ENCODE measurements at regions not wholly inside any gene's neighbourhood (a gene's known extent, or its start where the extent isn't known, plus 50 kb on each side); places are given as distances from the start of the nearest gene placed in this dataset.

GRCh38 chr13:68506888-68507551 lies 1276.9 kb upstream of the PCDH9 start:
- no peak for DNase-seq (ENCODE audit: low read depth)

GRCh38 chr13:68490594-68490993 lies 1260.5 kb upstream of the PCDH9 start:
- DNase-seq (ENCODE audit: low read depth), result no peak

GRCh38 chr13:68481130-68481529 lies 1251.0 kb upstream of the PCDH9 start:
- DNase-seq (ENCODE audit: low read depth), result no peak

GRCh38 chr13:68473834-68474326 lies 1243.7 kb upstream of the PCDH9 start:
- no peak for DNase-seq (ENCODE audit: low read depth)

GRCh38 chr13:68467160-68467559 lies 1237.0 kb upstream of the PCDH9 start:
- no peak for DNase-seq (ENCODE audit: low read depth)

- no peak for DNase-seq (ENCODE audit: low read depth)
These were observed 1210.7 kb upstream of the PCDH9 start for GRCh38 chr13:68440874-68441273.

- DNase-seq (ENCODE audit: low read depth), result peak; percentile 35
These were observed 1209.7 kb upstream of the PCDH9 start for GRCh38 chr13:68439817-68440216.

- no peak for DNase-seq (ENCODE audit: low read depth)
These were observed 1198.2 kb upstream of the PCDH9 start for GRCh38 chr13:68428292-68428691.

- DNase-seq (ENCODE audit: low read depth), result no peak
These were observed 1187.7 kb upstream of the PCDH9 start for GRCh38 chr13:68417801-68418200.

GRCh38 chr13:68410007-68410406 lies 1179.9 kb upstream of the PCDH9 start:
- no peak for DNase-seq (ENCODE audit: low read depth)

GRCh38 chr13:68390987-68391386 lies 1160.9 kb upstream of the PCDH9 start:
- DNase-seq (ENCODE audit: low read depth), result no peak

- no peak for DNase-seq (ENCODE audit: low read depth)
These were observed 1156.7 kb upstream of the PCDH9 start for GRCh38 chr13:68386808-68387207.

- DNase-seq (ENCODE audit: low read depth), result no peak
These were observed 1150.2 kb upstream of the PCDH9 start for GRCh38 chr13:68380041-68380973.

- no peak for DNase-seq (ENCODE audit: low read depth)
These were observed 1148.2 kb upstream of the PCDH9 start for GRCh38 chr13:68378294-68378693.

GRCh38 chr13:68375004-68375403 lies 1144.9 kb upstream of the PCDH9 start:
- no peak for DNase-seq (ENCODE audit: low read depth)

GRCh38 chr13:68369739-68370138 lies 1139.6 kb upstream of the PCDH9 start:
- DNase-seq (ENCODE audit: low read depth), result no peak

GRCh38 chr13:68368922-68369321 lies 1138.8 kb upstream of the PCDH9 start:
- DNase-seq (ENCODE audit: low read depth), result no peak

- no peak for DNase-seq (ENCODE audit: low read depth)
These were observed 1129.0 kb upstream of the PCDH9 start for GRCh38 chr13:68359105-68359504.

- no peak for DNase-seq (ENCODE audit: low read depth)
These were observed 1128.2 kb upstream of the PCDH9 start for GRCh38 chr13:68358294-68358705.

- no peak for DNase-seq (ENCODE audit: low read depth)
These were observed 1120.4 kb upstream of the PCDH9 start for GRCh38 chr13:68350554-68350953.

- no peak for DNase-seq (ENCODE audit: low read depth)
These were observed 1117.1 kb upstream of the PCDH9 start for GRCh38 chr13:68347220-68347619.

GRCh38 chr13:68345963-68346531 lies 1115.9 kb upstream of the PCDH9 start:
- no peak for DNase-seq (ENCODE audit: low read depth)

All from LHCN-M2 (cell line).